Mucosa of rectum (tissue), 2 donors: ENCODE measurements at regions not wholly inside any gene's neighbourhood (a gene's known extent, or its start where the extent isn't known, plus 50 kb on each side); places are given as distances from the start of the nearest gene placed in this dataset.

Experiments used
- H3K27ac ChIP-seq, 2 donors: one replicate each; pipeline ENCODE4 v1.7.0; 2013; ENCODE audit warnings: inconsistent platforms in 2 of 2, low read depth in 2 of 2, low read length in 2 of 2
- H3K27me3 ChIP-seq, 2 donors: one replicate each; pipeline ENCODE4 v1.7.0; 2013; ENCODE audit warnings: low read length in 2 of 2; ENCODE audit not compliant: control insufficient read depth in 2 of 2, insufficient read depth in 2 of 2
- H3K36me3 ChIP-seq, 2 donors: one replicate each; pipeline ENCODE4 v1.7.0; 2013; ENCODE audit warnings: low read length in 2 of 2; ENCODE audit not compliant: control insufficient read depth in 2 of 2, insufficient read depth in 2 of 2
- H3K4me1 ChIP-seq, 2 donors: one replicate each; pipeline ENCODE4 v1.7.0; 2013; ENCODE audit warnings: low read length in 2 of 2, mild to moderate bottlenecking in 1 of 2; ENCODE audit not compliant: control insufficient read depth in 2 of 2, insufficient read depth in 2 of 2
- H3K4me3 ChIP-seq, 2 donors: one replicate each; pipeline ENCODE4 v1.7.0; 2013; ENCODE audit warnings: low read length in 2 of 2
- H3K9ac ChIP-seq, 2 donors: one replicate each; pipeline ENCODE4 v1.7.0; 2013; ENCODE audit warnings: low read length in 2 of 2, low read depth in 1 of 2, mild to moderate bottlenecking in 1 of 2
- H3K9me3 ChIP-seq, 2 donors: one replicate each; pipeline ENCODE4 v1.7.0; 2013; ENCODE audit warnings: low read length in 2 of 2; ENCODE audit not compliant: control insufficient read depth in 2 of 2
- donor health status: healthy.
- donor health status: Normal muscosa, but diverticular disease.

DNA sequence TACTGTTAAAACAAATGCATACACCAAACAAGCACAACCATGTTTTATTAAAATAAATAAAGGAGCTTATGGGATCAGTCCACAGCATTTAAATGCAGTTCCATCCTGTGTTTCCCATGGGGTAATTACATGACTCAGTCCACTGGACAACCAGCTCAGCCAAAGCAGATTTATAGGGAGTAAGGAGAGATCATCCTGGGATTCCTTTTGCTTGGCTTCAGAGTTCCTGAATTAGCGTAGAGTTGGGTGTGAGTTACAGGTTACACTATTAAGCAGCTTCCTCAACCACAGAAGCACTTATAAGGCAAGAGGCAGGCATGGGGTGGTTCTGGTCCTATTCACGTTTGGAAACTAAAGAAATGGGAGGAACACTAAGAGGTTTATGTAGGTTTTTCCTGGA lies 381.1 kb upstream of the ACTBL2 start:
- Histone ChIP-seq H3K27ac (no peak overlapping the region), H3K4me1 (no peaks in the 10 kb centered on the region), H3K9me3 (no peaks in the 10 kb centered on the region), H3K36me3 (no peaks in the 10 kb centered on the region), H3K4me3 (no peak overlapping the region), H3K27me3 (no peaks in the 10 kb centered on the region), H3K9ac (no peak overlapping the region)

GRCh38 chr5:57862942-57863341 lies 380.3 kb upstream of the ACTBL2 start:
- no peak overlapping the region for H3K9ac ChIP-seq
- H3K27me3 ChIP-seq: no peaks in the 10 kb centered on the region
- no peaks in the 10 kb centered on the region for H3K36me3 ChIP-seq
- no peak overlapping the region for H3K27ac ChIP-seq
- H3K9me3 ChIP-seq: no peaks in the 10 kb centered on the region
- H3K4me3 ChIP-seq: no peak overlapping the region
- no peaks in the 10 kb centered on the region for H3K4me1 ChIP-seq

DNA sequence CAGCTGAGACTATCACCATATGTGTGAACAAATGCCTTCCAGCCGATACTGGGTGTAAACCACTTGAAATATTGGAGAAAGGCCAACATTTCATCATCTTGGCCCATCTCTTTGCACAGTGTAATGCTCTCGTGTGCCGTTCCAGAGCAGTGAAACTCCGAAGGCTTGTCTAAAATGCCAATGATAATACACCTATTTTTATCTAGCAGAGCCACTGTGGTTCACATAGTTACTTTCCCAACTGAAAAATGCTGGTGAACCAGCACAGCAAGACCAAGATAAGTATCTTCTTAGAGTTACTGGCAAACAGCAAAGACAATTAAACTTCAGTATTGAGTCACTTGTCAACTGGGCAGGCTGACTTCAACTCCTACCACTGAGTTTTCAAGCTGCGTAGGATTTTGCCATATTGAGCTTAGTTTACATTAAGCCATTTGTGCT lies 379.9 kb upstream of the ACTBL2 start:
- H3K4me3 ChIP-seq: no peak overlapping the region
- H3K9me3 ChIP-seq: no peaks in the 10 kb centered on the region
- H3K27ac ChIP-seq: no peak overlapping the region
- no peak overlapping the region for H3K9ac ChIP-seq
- no peaks in the 10 kb centered on the region for H3K27me3 ChIP-seq
- H3K36me3 ChIP-seq: no peaks in the 10 kb centered on the region
- no peaks in the 10 kb centered on the region for H3K4me1 ChIP-seq

GRCh38 chr5:57859626-57860025 lies 377.0 kb upstream of the ACTBL2 start:
- no peaks in the 10 kb centered on the region for H3K9me3 ChIP-seq
- no peaks in the 10 kb centered on the region for H3K4me1 ChIP-seq

GRCh38 chr5:57858905-57859304 lies 376.3 kb upstream of the ACTBL2 start:
- H3K27ac ChIP-seq: no peak overlapping the region
- H3K4me1 ChIP-seq: no peaks in the 10 kb centered on the region

More at GRCh38 chr5:57859626-57860025, 377.0 kb upstream of the ACTBL2 start:
- no peak overlapping the region for H3K9ac ChIP-seq
- no peak overlapping the region for H3K4me3 ChIP-seq
- no peak overlapping the region for H3K27ac ChIP-seq
- H3K27me3 ChIP-seq: no peaks in the 10 kb centered on the region
- no peaks in the 10 kb centered on the region for H3K36me3 ChIP-seq

GRCh38 chr5:57857696-57858095 lies 375.1 kb upstream of the ACTBL2 start:
- Histone ChIP-seq H3K27ac (no peak overlapping the region), H3K27me3 (no peaks in the 10 kb centered on the region), H3K4me1 (no peaks in the 10 kb centered on the region)

More at GRCh38 chr5:57858905-57859304, 376.3 kb upstream of the ACTBL2 start:
- no peaks in the 10 kb centered on the region for H3K27me3 ChIP-seq
- H3K4me3 ChIP-seq: no peak overlapping the region
- no peaks in the 10 kb centered on the region for H3K36me3 ChIP-seq
- no peak overlapping the region for H3K9ac ChIP-seq
- H3K9me3 ChIP-seq: no peaks in the 10 kb centered on the region

GRCh38 chr5:57855831-57856230 lies 373.2 kb upstream of the ACTBL2 start:
- no peaks in the 10 kb centered on the region for H3K4me1 ChIP-seq
- no peaks in the 10 kb centered on the region for H3K27me3 ChIP-seq
- no peak overlapping the region for H3K9ac ChIP-seq
- no peaks in the 10 kb centered on the region for H3K9me3 ChIP-seq
- H3K27ac ChIP-seq: no peak overlapping the region
- no peaks in the 10 kb centered on the region for H3K36me3 ChIP-seq
- no peak overlapping the region for H3K4me3 ChIP-seq

More at GRCh38 chr5:57857696-57858095, 375.1 kb upstream of the ACTBL2 start:
- H3K36me3 ChIP-seq: no peaks in the 10 kb centered on the region
- no peak overlapping the region for H3K9ac ChIP-seq
- H3K9me3 ChIP-seq: no peaks in the 10 kb centered on the region
- H3K4me3 ChIP-seq: no peak overlapping the region

- no peak overlapping the region for H3K9ac ChIP-seq
- no peak overlapping the region for H3K27ac ChIP-seq
- H3K27me3 ChIP-seq: no peaks in the 10 kb centered on the region
- H3K9me3 ChIP-seq: no peaks in the 10 kb centered on the region
- no peaks in the 10 kb centered on the region for H3K36me3 ChIP-seq
- no peak overlapping the region for H3K4me3 ChIP-seq
- no peaks in the 10 kb centered on the region for H3K4me1 ChIP-seq
These were observed 371.5 kb upstream of the ACTBL2 start for GRCh38 chr5:57853929-57854697.

DNA sequence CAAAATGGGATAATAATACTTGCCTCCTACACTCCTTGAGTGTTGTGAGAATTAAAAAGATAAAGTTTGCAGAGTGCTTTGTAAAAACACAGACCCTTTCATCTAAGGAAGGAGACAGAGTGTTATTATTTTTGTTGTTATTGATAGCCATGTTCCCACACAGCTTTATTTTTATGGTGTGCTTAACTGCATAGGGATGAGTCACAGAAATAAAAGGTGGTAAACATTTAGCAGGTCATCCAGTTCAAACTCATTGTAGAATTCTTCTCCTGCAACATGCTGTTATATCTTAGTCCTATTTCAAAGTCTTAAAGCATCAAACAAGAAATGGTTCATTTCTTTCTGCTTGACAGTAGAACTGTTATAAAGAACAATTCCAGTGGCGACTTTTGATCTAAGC lies 367.5 kb upstream of the ACTBL2 start:
- Histone ChIP-seq H3K4me1 (no peaks in the 10 kb centered on the region), H3K36me3 (no peaks in the 10 kb centered on the region), H3K4me3 (no peak overlapping the region), H3K9ac (no peak overlapping the region), H3K27ac (no peak overlapping the region), H3K27me3 (no peaks in the 10 kb centered on the region), H3K9me3 (no peaks in the 10 kb centered on the region)

- H3K4me3 ChIP-seq: no peak overlapping the region
- H3K4me1 ChIP-seq: no peaks in the 10 kb centered on the region
- H3K36me3 ChIP-seq: no peaks in the 10 kb centered on the region
- no peaks in the 10 kb centered on the region for H3K9me3 ChIP-seq
- H3K27ac ChIP-seq: no peak overlapping the region
- H3K9ac ChIP-seq: no peak overlapping the region
- H3K27me3 ChIP-seq: no peaks in the 10 kb centered on the region
These were observed 362.4 kb upstream of the ACTBL2 start for GRCh38 chr5:57845025-57845424.
